HUDEP-2 (cell line): ENCODE measurements at regions not wholly inside any gene's neighbourhood (a gene's known extent, or its start where the extent isn't known, plus 50 kb on each side); places are given as distances from the start of the nearest gene placed in this dataset.
"Not testable (repeated sequence)": the region's sequence is repeated elsewhere in the genome, so short reads cannot be mapped to it uniquely, and the experiment has no call there.

ENCODE experiments used
- DNase-seq, 76 experiments: peaks; one replicate each; lab custom pipeline; 2025; ENCODE audit not compliant: unreplicated experiment in 76 of 76; lab: John Stamatoyannopoulos, UW

- not testable (repeated sequence) for DNase-seq
These were observed 53.5 kb upstream of the JADE2 start for GRCh38 chr5:134471858-134472449.

- no peak for DNase-seq
These were observed 56.5 kb upstream of the JADE2 start for GRCh38 chr5:134468921-134469400.

GRCh38 chr5:134467231-134467630 lies 55.5 kb upstream of the CDKN2AIPNL start:
- DNase-seq = no peak

- DNase-seq = peak in 75 of 76 experiments; percentile 37 to 99 (median 95)
These were observed 54.8 kb upstream of the CDKN2AIPNL start for GRCh38 chr5:134466241-134467069.

- DNase-seq = peak in 74 of 76 experiments; percentile 18 to 94 (median 78)
These were observed 54.1 kb upstream of the CDKN2AIPNL start for GRCh38 chr5:134465816-134466240.

- peak in 4 of 76 experiments; percentile 7 to 71 (median 22) for DNase-seq
These were observed 53.5 kb upstream of the CDKN2AIPNL start for GRCh38 chr5:134464988-134465815.

- DNase-seq = no peak
These were observed 52.5 kb upstream of the CDKN2AIPNL start for GRCh38 chr5:134463991-134464760.

- no peak for DNase-seq
These were observed 51.6 kb upstream of the CDKN2AIPNL start for GRCh38 chr5:134463176-134463720.

- DNase-seq = no peak
These were observed 51.1 kb upstream of the CDKN2AIPNL start for GRCh38 chr5:134462761-134463160.

GRCh38 chr5:134462047-134462575 lies 50.4 kb upstream of the CDKN2AIPNL start:
- no peak for DNase-seq
